ENCODE measurements at regions not wholly inside any gene's neighbourhood (a gene's known extent, or its start where the extent isn't known, plus 50 kb on each side); places are given as distances from the start of the nearest gene placed in this dataset.

- TF ChIP-seq, protein P1, sequence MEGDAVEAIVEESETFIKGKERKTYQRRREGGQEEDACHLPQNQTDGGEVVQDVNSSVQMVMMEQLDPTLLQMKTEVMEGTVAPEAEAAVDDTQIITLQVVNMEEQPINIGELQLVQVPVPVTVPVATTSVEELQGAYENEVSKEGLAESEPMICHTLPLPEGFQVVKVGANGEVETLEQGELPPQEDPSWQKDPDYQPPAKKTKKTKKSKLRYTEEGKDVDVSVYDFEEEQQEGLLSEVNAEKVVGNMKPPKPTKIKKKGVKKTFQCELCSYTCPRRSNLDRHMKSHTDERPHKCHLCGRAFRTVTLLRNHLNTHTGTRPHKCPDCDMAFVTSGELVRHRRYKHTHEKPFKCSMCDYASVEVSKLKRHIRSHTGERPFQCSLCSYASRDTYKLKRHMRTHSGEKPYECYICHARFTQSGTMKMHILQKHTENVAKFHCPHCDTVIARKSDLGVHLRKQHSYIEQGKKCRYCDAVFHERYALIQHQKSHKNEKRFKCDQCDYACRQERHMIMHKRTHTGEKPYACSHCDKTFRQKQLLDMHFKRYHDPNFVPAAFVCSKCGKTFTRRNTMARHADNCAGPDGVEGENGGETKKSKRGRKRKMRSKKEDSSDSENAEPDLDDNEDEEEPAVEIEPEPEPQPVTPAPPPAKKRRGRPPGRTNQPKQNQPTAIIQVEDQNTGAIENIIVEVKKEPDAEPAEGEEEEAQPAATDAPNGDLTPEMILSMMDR (IDR thresholded peaks at IDR 0.05; ENCODE audit: low read depth, low read length, poor library complexity, severe bottlenecking): no peak
- TF ChIP-seq EZH2phosphoT487 (IDR thresholded peaks at IDR 0.05; ENCODE audit: borderline replicate concordance, low read length): no peak
Observed at GRCh38 chr11:80010536-80010935, 569.7 kb upstream of the TENM4 start.
